ENCODE measurements at regions not wholly inside any gene's neighbourhood (a gene's known extent, or its start where the extent isn't known, plus 50 kb on each side); places are given as distances from the start of the nearest gene placed in this dataset.

DNA sequence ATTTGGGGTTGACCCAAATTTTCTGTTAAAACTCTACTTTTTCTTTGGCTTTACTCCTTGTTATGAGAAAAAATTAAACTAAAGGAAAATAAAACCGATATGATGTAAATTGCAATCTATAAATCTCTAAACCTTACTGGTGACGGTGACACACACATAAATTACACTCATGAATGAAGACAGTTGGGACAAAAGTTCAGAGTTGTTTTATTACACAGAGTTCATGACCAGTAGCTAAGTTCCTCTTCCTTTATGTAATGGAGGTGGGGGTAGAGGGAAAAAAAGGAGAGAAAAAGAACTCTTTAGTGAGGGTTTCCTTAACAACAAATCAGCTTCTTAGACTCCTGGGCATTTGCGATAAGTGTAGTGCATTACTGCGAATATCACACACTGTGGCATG is 220.7 kb downstream of the KCNJ2 start:
- TF ChIP-seq POLR2A (IDR thresholded peaks at IDR 0.05) = no peak
- TF ChIP-seq, protein P1, sequence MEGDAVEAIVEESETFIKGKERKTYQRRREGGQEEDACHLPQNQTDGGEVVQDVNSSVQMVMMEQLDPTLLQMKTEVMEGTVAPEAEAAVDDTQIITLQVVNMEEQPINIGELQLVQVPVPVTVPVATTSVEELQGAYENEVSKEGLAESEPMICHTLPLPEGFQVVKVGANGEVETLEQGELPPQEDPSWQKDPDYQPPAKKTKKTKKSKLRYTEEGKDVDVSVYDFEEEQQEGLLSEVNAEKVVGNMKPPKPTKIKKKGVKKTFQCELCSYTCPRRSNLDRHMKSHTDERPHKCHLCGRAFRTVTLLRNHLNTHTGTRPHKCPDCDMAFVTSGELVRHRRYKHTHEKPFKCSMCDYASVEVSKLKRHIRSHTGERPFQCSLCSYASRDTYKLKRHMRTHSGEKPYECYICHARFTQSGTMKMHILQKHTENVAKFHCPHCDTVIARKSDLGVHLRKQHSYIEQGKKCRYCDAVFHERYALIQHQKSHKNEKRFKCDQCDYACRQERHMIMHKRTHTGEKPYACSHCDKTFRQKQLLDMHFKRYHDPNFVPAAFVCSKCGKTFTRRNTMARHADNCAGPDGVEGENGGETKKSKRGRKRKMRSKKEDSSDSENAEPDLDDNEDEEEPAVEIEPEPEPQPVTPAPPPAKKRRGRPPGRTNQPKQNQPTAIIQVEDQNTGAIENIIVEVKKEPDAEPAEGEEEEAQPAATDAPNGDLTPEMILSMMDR (IDR thresholded peaks at IDR 0.05) = no peak

Measured in ovary (tissue), 3 donors.